Activated CD8-positive, alpha-beta memory T cell treated with anti-CD3 and anti-CD28 coated beads, Interleukin-2, amount 50 U/mL, for 1 hour (primary cell): ENCODE measurements at regions not wholly inside any gene's neighbourhood (a gene's known extent, or its start where the extent isn't known, plus 50 kb on each side); places are given as distances from the start of the nearest gene placed in this dataset.

Source experiments
- DNase-seq: peaks from one replicate; pipeline ENCODE4 v3.0.0-alpha.2; 2020; ENCODE audit errors: extremely low read depth

GRCh38 chr17:77364941-77365583 lies 224.3 kb downstream of the SEC14L1 start:
- DNase-seq: no peak

- no peak for DNase-seq
Observed at GRCh38 chr17:77365584-77366186, 224.9 kb downstream of the SEC14L1 start.

GRCh38 chr17:77366206-77366557 lies 225.4 kb downstream of the SEC14L1 start:
- DNase-seq: no peak

- DNase-seq: no peak
Observed at GRCh38 chr17:77366558-77367245, 225.9 kb downstream of the SEC14L1 start.

GRCh38 chr17:77369544-77369971 lies 228.8 kb downstream of the SEC14L1 start:
- DNase-seq: no peak

- DNase-seq: no peak
Observed at GRCh38 chr17:77370586-77370985, 229.8 kb downstream of the SEC14L1 start.

GRCh38 chr17:77371117-77371887 lies 230.5 kb downstream of the SEC14L1 start:
- DNase-seq: no peak

GRCh38 chr17:77371888-77372443 lies 231.2 kb downstream of the SEC14L1 start:
- no peak for DNase-seq

GRCh38 chr17:77372444-77373298 lies 231.9 kb downstream of the SEC14L1 start:
- DNase-seq: no peak

- DNase-seq: no peak
Observed at GRCh38 chr17:77373299-77374169, 232.8 kb downstream of the SEC14L1 start.

GRCh38 chr17:77374170-77374936 lies 233.6 kb downstream of the SEC14L1 start:
- DNase-seq: no peak

- no peak for DNase-seq
Observed at GRCh38 chr17:77375108-77375916, 234.5 kb downstream of the SEC14L1 start.

GRCh38 chr17:77375917-77376651 lies 235.3 kb downstream of the SEC14L1 start:
- DNase-seq: no peak

GRCh38 chr17:77376795-77377709 lies 236.3 kb downstream of the SEC14L1 start:
- no peak for DNase-seq

- DNase-seq: no peak
Observed at GRCh38 chr17:77377710-77378235, 237.0 kb downstream of the SEC14L1 start.

- DNase-seq: no peak
Observed at GRCh38 chr17:77378318-77379064, 237.7 kb downstream of the SEC14L1 start.
